ENCODE measurements at regions not wholly inside any gene's neighbourhood (a gene's known extent, or its start where the extent isn't known, plus 50 kb on each side); places are given as distances from the start of the nearest gene placed in this dataset.

DNA sequence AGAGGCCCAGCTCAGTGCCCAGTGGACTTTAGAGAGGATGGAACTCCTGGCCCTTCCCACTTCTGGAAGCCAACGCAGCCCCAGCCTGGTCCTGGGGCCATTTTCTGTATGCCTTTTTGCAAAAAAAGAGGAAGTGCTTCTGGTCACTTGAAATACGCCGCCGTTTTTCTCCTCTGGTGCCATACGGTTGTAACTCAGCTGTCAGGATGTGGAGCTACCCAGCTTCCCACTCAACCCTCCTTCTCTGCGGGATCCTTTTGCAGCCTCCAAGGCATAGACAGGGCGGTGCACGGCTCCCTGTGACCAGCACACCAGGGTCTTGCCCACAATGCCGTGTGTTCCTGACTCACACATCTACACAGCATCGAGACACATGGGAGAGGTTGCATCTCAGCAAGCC lies 369.6 kb downstream of the TCERG1L start:
- intact Hi-C loops (cut with micrococcal nuclease; ENCODE audit: unreplicated experiment) (no loop called here), in situ Hi-C loops (cut with HindIII; ENCODE audit: low pct_unique_long_range_greater_than_20kb, low sequenced_read_pairs) (no loop called here)
- Histone ChIP-seq H3K4me3 (ENCODE audit: low read depth in 2 of 2, low read length in 2 of 2) (no peak overlapping the region), H3K27ac (ENCODE audit: low read length) (no peak overlapping the region), H3K9me3 (ENCODE audit: control insufficient read depth, insufficient read depth, low read depth, low read length) (no peaks in the 10 kb centered on the region), H3K36me3 (ENCODE audit: control insufficient read depth, insufficient read depth, low read length) (no peaks in the 10 kb centered on the region), H3K27me3 (ENCODE audit: control insufficient read depth, insufficient read depth, low read length) (peaks cover 5% of the 10 kb centered on the region; the same call in 1 of the 2 replicates), H3K4me1 (ENCODE audit: control insufficient read depth, insufficient read depth, low read length) (no peaks in the 10 kb centered on the region; the same call in 1 of the 2 replicates)
- no TSS peak for BruUV-seq (replicated peaks)
- ChIA-PET CTCF (no interaction called here), POLR2A (no interaction called here)
- TF ChIP-seq TCF7L2 (IDR thresholded peaks at IDR 0.05; ENCODE audit: low read depth, low read length) (no peak), SIN3A (IDR thresholded peaks at IDR 0.05; ENCODE audit: borderline replicate concordance, insufficient read depth, low read depth, low read length) (no peak), POLR2AphosphoS5 (IDR thresholded peaks at IDR 0.05; ENCODE audit: low read depth, low read length) (no peak)
- TF ChIP-seq, protein P1, sequence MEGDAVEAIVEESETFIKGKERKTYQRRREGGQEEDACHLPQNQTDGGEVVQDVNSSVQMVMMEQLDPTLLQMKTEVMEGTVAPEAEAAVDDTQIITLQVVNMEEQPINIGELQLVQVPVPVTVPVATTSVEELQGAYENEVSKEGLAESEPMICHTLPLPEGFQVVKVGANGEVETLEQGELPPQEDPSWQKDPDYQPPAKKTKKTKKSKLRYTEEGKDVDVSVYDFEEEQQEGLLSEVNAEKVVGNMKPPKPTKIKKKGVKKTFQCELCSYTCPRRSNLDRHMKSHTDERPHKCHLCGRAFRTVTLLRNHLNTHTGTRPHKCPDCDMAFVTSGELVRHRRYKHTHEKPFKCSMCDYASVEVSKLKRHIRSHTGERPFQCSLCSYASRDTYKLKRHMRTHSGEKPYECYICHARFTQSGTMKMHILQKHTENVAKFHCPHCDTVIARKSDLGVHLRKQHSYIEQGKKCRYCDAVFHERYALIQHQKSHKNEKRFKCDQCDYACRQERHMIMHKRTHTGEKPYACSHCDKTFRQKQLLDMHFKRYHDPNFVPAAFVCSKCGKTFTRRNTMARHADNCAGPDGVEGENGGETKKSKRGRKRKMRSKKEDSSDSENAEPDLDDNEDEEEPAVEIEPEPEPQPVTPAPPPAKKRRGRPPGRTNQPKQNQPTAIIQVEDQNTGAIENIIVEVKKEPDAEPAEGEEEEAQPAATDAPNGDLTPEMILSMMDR (IDR thresholded peaks at IDR 0.05): no peak
- TF ChIP-seq, protein P2, sequence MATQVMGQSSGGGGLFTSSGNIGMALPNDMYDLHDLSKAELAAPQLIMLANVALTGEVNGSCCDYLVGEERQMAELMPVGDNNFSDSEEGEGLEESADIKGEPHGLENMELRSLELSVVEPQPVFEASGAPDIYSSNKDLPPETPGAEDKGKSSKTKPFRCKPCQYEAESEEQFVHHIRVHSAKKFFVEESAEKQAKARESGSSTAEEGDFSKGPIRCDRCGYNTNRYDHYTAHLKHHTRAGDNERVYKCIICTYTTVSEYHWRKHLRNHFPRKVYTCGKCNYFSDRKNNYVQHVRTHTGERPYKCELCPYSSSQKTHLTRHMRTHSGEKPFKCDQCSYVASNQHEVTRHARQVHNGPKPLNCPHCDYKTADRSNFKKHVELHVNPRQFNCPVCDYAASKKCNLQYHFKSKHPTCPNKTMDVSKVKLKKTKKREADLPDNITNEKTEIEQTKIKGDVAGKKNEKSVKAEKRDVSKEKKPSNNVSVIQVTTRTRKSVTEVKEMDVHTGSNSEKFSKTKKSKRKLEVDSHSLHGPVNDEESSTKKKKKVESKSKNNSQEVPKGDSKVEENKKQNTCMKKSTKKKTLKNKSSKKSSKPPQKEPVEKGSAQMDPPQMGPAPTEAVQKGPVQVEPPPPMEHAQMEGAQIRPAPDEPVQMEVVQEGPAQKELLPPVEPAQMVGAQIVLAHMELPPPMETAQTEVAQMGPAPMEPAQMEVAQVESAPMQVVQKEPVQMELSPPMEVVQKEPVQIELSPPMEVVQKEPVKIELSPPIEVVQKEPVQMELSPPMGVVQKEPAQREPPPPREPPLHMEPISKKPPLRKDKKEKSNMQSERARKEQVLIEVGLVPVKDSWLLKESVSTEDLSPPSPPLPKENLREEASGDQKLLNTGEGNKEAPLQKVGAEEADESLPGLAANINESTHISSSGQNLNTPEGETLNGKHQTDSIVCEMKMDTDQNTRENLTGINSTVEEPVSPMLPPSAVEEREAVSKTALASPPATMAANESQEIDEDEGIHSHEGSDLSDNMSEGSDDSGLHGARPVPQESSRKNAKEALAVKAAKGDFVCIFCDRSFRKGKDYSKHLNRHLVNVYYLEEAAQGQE (IDR thresholded peaks at IDR 0.05; ENCODE audit: insufficient read depth in 1 of 2, low read depth in 2 of 2, low read length in 1 of 2): no peak
- ATAC-seq (no peak), DNase-seq (ENCODE audit: low read depth, low spot score) (no peak)

DNA sequence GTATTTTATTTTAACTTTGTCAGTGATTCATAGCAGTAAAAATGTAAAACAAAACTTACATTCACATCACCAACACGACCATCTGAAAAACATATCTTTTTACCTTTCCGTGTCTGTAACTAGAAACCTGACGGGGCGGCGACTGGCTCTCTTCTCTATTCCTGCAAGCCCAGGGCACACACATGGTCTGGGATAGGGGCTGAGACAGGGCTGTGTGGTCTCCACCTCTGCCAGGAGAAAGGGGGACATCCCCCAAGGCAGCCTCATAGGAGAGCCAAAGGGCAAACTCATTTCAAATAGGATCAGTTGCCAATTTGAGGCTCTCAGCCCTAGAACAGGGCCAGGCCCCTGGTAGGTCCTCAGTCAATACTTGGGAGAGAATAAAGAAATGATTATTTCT lies 359.4 kb downstream of the TCERG1L start:
- CTCF ChIA-PET: no interaction called here
- H3K4me1 ChIP-seq (ENCODE audit: control insufficient read depth, insufficient read depth, low read length): no peaks in the 10 kb centered on the region
- no peak for ATAC-seq
- BruUV-seq (replicated peaks): no TSS peak
- no peaks in the 10 kb centered on the region for H3K9me3 ChIP-seq (ENCODE audit: control insufficient read depth, insufficient read depth, low read depth, low read length)
- H3K27me3 ChIP-seq (ENCODE audit: control insufficient read depth, insufficient read depth, low read length): peaks cover 10% of the 10 kb centered on the region; the same call in 1 of the 2 replicates
- POLR2A ChIA-PET: no interaction called here
- in situ Hi-C loops (cut with HindIII; ENCODE audit: low pct_unique_long_range_greater_than_20kb, low sequenced_read_pairs): no loop called here
- intact Hi-C loops (cut with micrococcal nuclease; ENCODE audit: unreplicated experiment): no loop called here
- H3K4me3 ChIP-seq (ENCODE audit: low read depth in 2 of 2, low read length in 2 of 2): no peak overlapping the region
- no peaks in the 10 kb centered on the region for H3K36me3 ChIP-seq (ENCODE audit: control insufficient read depth, insufficient read depth, low read length)
- no peak for DNase-seq (ENCODE audit: low read depth, low spot score)
- no peak overlapping the region for H3K27ac ChIP-seq (ENCODE audit: low read length)
- TF ChIP-seq, protein P1 (IDR thresholded peaks at IDR 0.05): no peak
- TF ChIP-seq, protein P2 (IDR thresholded peaks at IDR 0.05; ENCODE audit: insufficient read depth in 1 of 2, low read depth in 2 of 2, low read length in 1 of 2): no peak
- TF ChIP-seq POLR2AphosphoS5 (IDR thresholded peaks at IDR 0.05; ENCODE audit: low read depth, low read length): no peak
- no peak for TF ChIP-seq SIN3A (IDR thresholded peaks at IDR 0.05; ENCODE audit: borderline replicate concordance, insufficient read depth, low read depth, low read length)
- TF ChIP-seq TCF7L2 (IDR thresholded peaks at IDR 0.05; ENCODE audit: low read depth, low read length): no peak
